Heart right ventricle (tissue), 16 donors: ENCODE measurements at regions not wholly inside any gene's neighbourhood (a gene's known extent, or its start where the extent isn't known, plus 50 kb on each side); places are given as distances from the start of the nearest gene placed in this dataset.
"Not testable (repeated sequence)": the region's sequence is repeated elsewhere in the genome, so short reads cannot be mapped to it uniquely, and the experiment has no call there.

Source experiments
- ATAC-seq, 8 donors: fragments of 200-7000 bp; cut with Tn5 transposase; one replicate each; pipeline ENCODE4 v1.9.1; 2020; ENCODE audit warnings: mild to moderate bottlenecking in 8 of 8, moderate library complexity in 8 of 8, moderate number of reproducible peaks in 1 of 8
- DNase-seq, 2 donors: peaks; one replicate each; pipeline ENCODE4 v3.0.0-alpha.2; 2020
- H3K27ac ChIP-seq, 10 donors: fragments of 200-600 bp; sonication (generic) in 2 of 10; one replicate each; pipeline versions ENCODE4 v1.5.0 to v1.8.0; 2020 to 2022; ENCODE audit warnings: mild to moderate bottlenecking in 3 of 10
- H3K27me3 ChIP-seq, 7 donors: fragments of 200-600 bp; one replicate each; pipeline ENCODE4 v1.8.0; 2021 to 2022; ENCODE audit warnings: mild to moderate bottlenecking in 2 of 7
- H3K36me3 ChIP-seq, 9 donors: fragments of 200-600 bp; sonication (generic) in 1 of 9; one replicate each; pipeline versions ENCODE4 v1.5.0 to v1.8.0; 2020 to 2022; ENCODE audit warnings: mild to moderate bottlenecking in 2 of 9
- H3K4me1 ChIP-seq, 9 donors: fragments of 200-600 bp; sonication (generic) in 1 of 9; one replicate each; pipeline versions ENCODE4 v1.5.0 to v1.8.0; 2020 to 2022; ENCODE audit warnings: mild to moderate bottlenecking in 4 of 9
- H3K4me3 ChIP-seq, 10 donors: fragments of 200-600 bp; sonication (generic) in 2 of 10; one replicate each; pipeline versions ENCODE4 v1.5.0 to v1.8.0; 2020 to 2022; ENCODE audit warnings: mild to moderate bottlenecking in 7 of 10, moderate library complexity in 2 of 10
- H3K9me3 ChIP-seq, 11 donors: fragments of 200-600 bp in 10 of 11; sonication (generic) in 2 of 11; one replicate each; pipeline versions ENCODE4 v1.5.0 to v1.8.0; 2013 to 2022; ENCODE audit warnings: mild to moderate bottlenecking in 2 of 11, control low read depth in 1 of 11, moderate library complexity in 1 of 11
- CTCF ChIP-seq, 9 donors: fragments of 200-600 bp; sonication (generic) in 2 of 9; IDR thresholded peaks; one replicate each; pipeline versions ENCODE4 v1.5.0 to v1.8.0; 2021 to 2022; ENCODE audit warnings: antibody characterized with exemption in 9 of 9, mild to moderate bottlenecking in 5 of 9, moderate library complexity in 1 of 9
- WGBS, 2 donors: extraction: QIAGEN DNeasy Blood & Tissue Kit; methylation state at CpG; one replicate each; pipeline ENCODE4 v1.1.7; 2013; ENCODE audit warnings: inconsistent platforms in 1 of 2; 5-methylcytosine and 5-hydroxymethylcytosine counted together
- intact Hi-C, 10 donors: fragments of 100-400 bp; cut with DNase I; formaldehyde crosslinking; loops; one replicate each; pipeline versions ENCODE4 v1.11.1 to v1.14.2; 2022
- donor health status: Arrhythmogenic right ventricular cardiomyopathy.
- donor health status: ischemic (EF 13 %, LVEDD 7.1; RV severe dilation, severe dysfunction).
- donor health status: healthy with polysubstance abuse.
- donor health status: DM: no; HTN: yes; CAD: no.
- donor health status: DM: no; HTN: no; CAD: no.
- donor health status: ischemic (EF 25% LVEDD 6.9; RV normal size, moderate dysfunction).
- donor health status: ischemic (EF 25% LVEDD 5.7; RV mildly dilated, moderate dysfunction).
- donor health status: healthy.
- donor health status: DM: yes; HTN: yes; CAD: no.
- donor health status: Ischemic cardiomyopathy.
- donor health status: ischemic (EF 35%, LVEDD 5.7; RV mildly dilated, moderate dysfunction).
- donor health status: nonischemic (EF 11% LVEDD 7.7; RV severe dilation, severe dysfunction).
- donor health status: DM: yes; HTN: yes; CAD: no.
- donor health status: PGD.
- donor health status: ischemic (EF 29% LVEDD 5.4; RV normal size, mild dysfunction).
- donor health status: nonischemic (EF 23%, LVEDD 6.1; RV moderate dilation, normal function).

- TF ChIP-seq CTCF (IDR thresholded peaks at IDR 0.05), result no peak
- Histone ChIP-seq H3K27ac (peak overlapping the region in 1 of 10 donors; percentile 34), H3K4me1 (peaks cover 0 to 13% (median 6%) of the 10 kb centered on the region in 9 donors), H3K4me3 (no peak overlapping the region), H3K9me3 (no peaks in the 10 kb centered on the region), H3K27me3 (no peaks in the 10 kb centered on the region), H3K36me3 (no peaks in the 10 kb centered on the region)
- WGBS, 2 donors, result 42 to 45% methylated on average over 2 of the region's 2 CpGs
- ATAC-seq (peak in 2 of 8 donors; percentile 19 to 37), DNase-seq (no peak)
- intact Hi-C loops, result no loop called here
These were observed 186.5 kb downstream of the FASLG start for GRCh38 chr1:172845371-172845770.

- peaks cover 0 to 13% (median 6%) of the 10 kb centered on the region in 9 donors for H3K4me1 ChIP-seq
- no peaks in the 10 kb centered on the region for H3K36me3 ChIP-seq
- no peaks in the 10 kb centered on the region for H3K9me3 ChIP-seq
- intact Hi-C loops, result no loop called here
- 75 to 89% methylated on average over 2 of the region's 2 CpGs for WGBS, 2 donors
- H3K27me3 ChIP-seq, result no peaks in the 10 kb centered on the region
- no peak for DNase-seq
- H3K4me3 ChIP-seq, result no peak overlapping the region
- TF ChIP-seq CTCF (IDR thresholded peaks at IDR 0.05), result no peak
- ATAC-seq, result no peak
- peak overlapping the region in 1 of 10 donors; percentile 34 for H3K27ac ChIP-seq
These were observed 187.0 kb downstream of the FASLG start for GRCh38 chr1:172845865-172846264.

GRCh38 chr1:172847814-172848213 lies 188.9 kb downstream of the FASLG start:
- intact Hi-C loops, H3K36me3 ChIP-seq, H3K4me3 ChIP-seq, H3K27me3 ChIP-seq, H3K27ac ChIP-seq, H3K9me3 ChIP-seq, DNase-seq, ATAC-seq: not testable (repeated sequence)
- peaks cover 0 to 13% (median 6%) of the 10 kb centered on the region in 9 donors for H3K4me1 ChIP-seq

- WGBS, 2 donors, result 95 to 97% methylated on average over 2 of the region's 2 CpGs
- no peak for ATAC-seq
- no peak for DNase-seq
- no peaks in the 10 kb centered on the region for H3K27me3 ChIP-seq
- H3K4me3 ChIP-seq, result no peak overlapping the region
- H3K36me3 ChIP-seq, result no peaks in the 10 kb centered on the region
- H3K4me1 ChIP-seq, result peaks cover 0 to 11% (median 6%) of the 10 kb centered on the region in 9 donors
- TF ChIP-seq CTCF (IDR thresholded peaks at IDR 0.05), result no peak
- no peak overlapping the region for H3K27ac ChIP-seq
- peaks cover 0 to 7% (median 0%) of the 10 kb centered on the region in 11 donors for H3K9me3 ChIP-seq
- intact Hi-C loops, result no loop called here
These were observed 190.8 kb downstream of the FASLG start for GRCh38 chr1:172849653-172850052.

- Histone ChIP-seq H3K36me3 (no peaks in the 10 kb centered on the region), H3K27ac (no peak overlapping the region), H3K9me3 (peaks cover 0 to 7% (median 0%) of the 10 kb centered on the region in 11 donors), H3K4me3 (no peak overlapping the region), H3K27me3 (no peaks in the 10 kb centered on the region), H3K4me1 (no peaks in the 10 kb centered on the region)
- ATAC-seq, result no peak
- intact Hi-C loops, result no loop called here
- 70 to 74% methylated on average over 8 of the region's 8 CpGs for WGBS, 2 donors
- DNase-seq, result no peak
- TF ChIP-seq CTCF (IDR thresholded peaks at IDR 0.05), result no peak
These were observed 192.2 kb downstream of the FASLG start for GRCh38 chr1:172851077-172851476.
